ENCODE measurements at regions not wholly inside any gene's neighbourhood (a gene's known extent, or its start where the extent isn't known, plus 50 kb on each side); places are given as distances from the start of the nearest gene placed in this dataset.

DNA sequence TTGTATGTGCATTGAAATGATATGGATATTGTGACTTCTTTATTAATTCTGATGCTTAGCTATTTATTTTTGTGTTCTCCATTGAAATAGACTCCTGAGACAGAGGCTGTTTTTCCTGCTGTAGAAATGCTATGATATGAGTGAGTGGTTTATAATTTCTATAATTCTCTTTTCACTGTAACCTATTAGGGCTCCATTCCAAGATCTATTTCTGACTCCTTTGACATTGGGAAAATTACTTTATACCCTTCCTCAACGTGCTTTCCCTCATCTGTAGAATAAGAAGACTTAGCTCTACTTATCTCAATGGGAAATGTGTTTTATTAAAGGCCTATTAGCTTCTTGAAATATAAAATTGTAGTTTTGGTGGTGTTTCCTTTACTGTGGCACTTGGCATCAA lies 144.5 kb upstream of the RPRM start:
- TF ChIP-seq, protein P1, sequence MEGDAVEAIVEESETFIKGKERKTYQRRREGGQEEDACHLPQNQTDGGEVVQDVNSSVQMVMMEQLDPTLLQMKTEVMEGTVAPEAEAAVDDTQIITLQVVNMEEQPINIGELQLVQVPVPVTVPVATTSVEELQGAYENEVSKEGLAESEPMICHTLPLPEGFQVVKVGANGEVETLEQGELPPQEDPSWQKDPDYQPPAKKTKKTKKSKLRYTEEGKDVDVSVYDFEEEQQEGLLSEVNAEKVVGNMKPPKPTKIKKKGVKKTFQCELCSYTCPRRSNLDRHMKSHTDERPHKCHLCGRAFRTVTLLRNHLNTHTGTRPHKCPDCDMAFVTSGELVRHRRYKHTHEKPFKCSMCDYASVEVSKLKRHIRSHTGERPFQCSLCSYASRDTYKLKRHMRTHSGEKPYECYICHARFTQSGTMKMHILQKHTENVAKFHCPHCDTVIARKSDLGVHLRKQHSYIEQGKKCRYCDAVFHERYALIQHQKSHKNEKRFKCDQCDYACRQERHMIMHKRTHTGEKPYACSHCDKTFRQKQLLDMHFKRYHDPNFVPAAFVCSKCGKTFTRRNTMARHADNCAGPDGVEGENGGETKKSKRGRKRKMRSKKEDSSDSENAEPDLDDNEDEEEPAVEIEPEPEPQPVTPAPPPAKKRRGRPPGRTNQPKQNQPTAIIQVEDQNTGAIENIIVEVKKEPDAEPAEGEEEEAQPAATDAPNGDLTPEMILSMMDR (IDR thresholded peaks at IDR 0.05; ENCODE audit: low read depth, low read length, poor library complexity, severe bottlenecking) = no peak
- no peak for TF ChIP-seq EZH2phosphoT487 (IDR thresholded peaks at IDR 0.05; ENCODE audit: borderline replicate concordance, low read length)
